ENCODE measurements at regions not wholly inside any gene's neighbourhood (a gene's known extent, or its start where the extent isn't known, plus 50 kb on each side); places are given as distances from the start of the nearest gene placed in this dataset.
"Not testable (repeated sequence)": the region's sequence is repeated elsewhere in the genome, so short reads cannot be mapped to it uniquely, and the experiment has no call there.

DNA sequence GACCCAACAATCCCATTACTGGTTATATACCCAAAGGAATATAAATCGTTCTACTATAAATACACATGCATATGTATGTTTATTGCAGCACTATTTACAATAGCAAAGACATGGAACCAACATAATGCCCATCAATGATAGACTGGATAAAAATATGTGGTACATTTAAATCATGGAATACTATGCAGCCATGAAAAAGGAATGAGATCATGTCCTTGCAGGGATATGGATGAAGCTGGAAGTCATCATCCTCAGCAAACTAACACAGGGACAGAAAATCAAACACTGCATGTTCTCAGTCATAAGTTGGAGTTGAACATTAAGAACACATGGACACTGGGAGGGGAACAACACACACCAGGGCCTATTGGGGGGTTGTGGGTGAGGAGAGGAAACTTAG is 741.8 kb downstream of the CDH18 start:
- TF ChIP-seq CTCF, POLR2AphosphoS5 (IDR thresholded peaks at IDR 0.05): not testable (repeated sequence)

Measured in breast epithelium (tissue), 3 donors.